Liver (tissue), 8 donors: ENCODE measurements at regions not wholly inside any gene's neighbourhood (a gene's known extent, or its start where the extent isn't known, plus 50 kb on each side); places are given as distances from the start of the nearest gene placed in this dataset.
"Not testable (repeated sequence)": the region's sequence is repeated elsewhere in the genome, so short reads cannot be mapped to it uniquely, and the experiment has no call there.

Experiments
- DNase-seq: peaks from one replicate; pipeline ENCODE4 v3.0.0-alpha.2; 2017; ENCODE audit warnings: low spot score
- H3K27ac ChIP-seq, 2 donors: one replicate each; pipeline ENCODE4 v1.7.0; 2013; ENCODE audit warnings: inconsistent platforms in 2 of 2, low read length in 2 of 2, control low read depth in 1 of 2, low read depth in 1 of 2, mild to moderate bottlenecking in 1 of 2
- H3K27me3 ChIP-seq, 4 donors: one replicate each; pipeline versions ENCODE4 v1.6.1 to v1.7.0; 2013; ENCODE audit warnings: low read length in 3 of 4, inconsistent platforms in 1 of 4, mild to moderate bottlenecking in 1 of 4, moderate library complexity in 1 of 4; ENCODE audit not compliant: control insufficient read depth in 4 of 4, insufficient read depth in 4 of 4
- H3K36me3 ChIP-seq, 4 donors: one replicate each; pipeline versions ENCODE4 v1.6.1 to v1.7.0; 2013; ENCODE audit warnings: low read length in 3 of 4, mild to moderate bottlenecking in 3 of 4, low read depth in 1 of 4, moderate library complexity in 1 of 4; ENCODE audit not compliant: control insufficient read depth in 4 of 4, insufficient read depth in 3 of 4
- H3K4me1 ChIP-seq, 4 donors: one replicate each; pipeline versions ENCODE4 v1.6.1 to v1.7.0; 2013; ENCODE audit warnings: low read length in 3 of 4, mild to moderate bottlenecking in 3 of 4, moderate library complexity in 1 of 4; ENCODE audit not compliant: control insufficient read depth in 4 of 4, insufficient read depth in 4 of 4
- H3K4me3 ChIP-seq, 3 donors: one replicate each; pipeline versions ENCODE4 v1.6.1 to v1.7.0; 2013; ENCODE audit warnings: low read length in 3 of 3, control low read depth in 1 of 3, low read depth in 1 of 3, mild to moderate bottlenecking in 1 of 3
- H3K9ac ChIP-seq, 2 donors: one replicate each; pipeline ENCODE4 v1.7.0; 2013; ENCODE audit warnings: low read length in 2 of 2, mild to moderate bottlenecking in 2 of 2, moderate library complexity in 2 of 2, control low read depth in 1 of 2, low read depth in 1 of 2
- H3K9me3 ChIP-seq, 4 donors: one replicate each; pipeline versions ENCODE4 v1.6.1 to v1.7.0; 2013; ENCODE audit warnings: low read length in 3 of 4; ENCODE audit not compliant: control insufficient read depth in 4 of 4
- EGR1 ChIP-seq, 2 donors: IDR thresholded peaks; 2 replicates each; pipeline ENCODE4 v1.6.1; 2016 to 2018; ENCODE audit warnings: antibody characterized with exemption in 2 of 2, low read depth in 2 of 2
- FOXA1 ChIP-seq: IDR thresholded peaks from 2 replicates; pipeline ENCODE4 v1.6.1; 2016; ENCODE audit warnings: antibody characterized with exemption
- FOXA2 ChIP-seq: IDR thresholded peaks from 2 replicates; pipeline ENCODE4 v1.6.1; 2016; ENCODE audit warnings: antibody characterized with exemption
- GABPA ChIP-seq, 2 donors: IDR thresholded peaks in 1 of 2; conservative IDR thresholded peaks in 1 of 2; 2 replicates each; pipeline ENCODE4 v1.6.1; 2016; ENCODE audit warnings: antibody characterized with exemption in 2 of 2, mild to moderate bottlenecking in 1 of 2, moderate library complexity in 1 of 2
- HNF4A ChIP-seq, 2 donors: conservative IDR thresholded peaks; 2 replicates each; pipeline ENCODE4 v1.6.1; 2016; ENCODE audit warnings: antibody characterized with exemption in 2 of 2, mild to moderate bottlenecking in 2 of 2
- HNF4G ChIP-seq: IDR thresholded peaks from 2 replicates; pipeline ENCODE4 v1.6.1; 2016; ENCODE audit warnings: antibody characterized with exemption
- JUND ChIP-seq, 2 donors: IDR thresholded peaks; 2 replicates each; pipeline ENCODE4 v1.6.1; 2016; ENCODE audit warnings: antibody characterized with exemption in 2 of 2
- NR2F2 ChIP-seq: IDR thresholded peaks from 2 replicates; pipeline ENCODE4 v1.6.1; 2016; ENCODE audit warnings: antibody characterized with exemption
- RAD21 ChIP-seq, 2 donors: IDR thresholded peaks; 2 replicates each; pipeline ENCODE4 v1.6.1; 2016; ENCODE audit warnings: antibody characterized with exemption in 2 of 2, mild to moderate bottlenecking in 2 of 2
- RXRA ChIP-seq, 2 donors: IDR thresholded peaks; 2 replicates each; pipeline ENCODE4 v1.6.1; 2017 to 2018; ENCODE audit warnings: antibody characterized with exemption in 2 of 2, mild to moderate bottlenecking in 1 of 2
- SP1 ChIP-seq: IDR thresholded peaks from 2 replicates; pipeline ENCODE4 v1.6.1; 2018; ENCODE audit warnings: antibody characterized with exemption, mild to moderate bottlenecking
- YY1 ChIP-seq: IDR thresholded peaks from 2 replicates; pipeline ENCODE4 v1.6.1; 2016; ENCODE audit warnings: antibody characterized with exemption, mild to moderate bottlenecking
- WGBS: extraction: QIAGEN DNeasy Blood & Tissue Kit; methylation state at CpG from one replicate; pipeline ENCODE4 v1.1.7; 2013; 5-methylcytosine and 5-hydroxymethylcytosine counted together
- TF ChIP-seq, protein P1 (sequence below): IDR thresholded peaks from 2 replicates; pipeline ENCODE4 v1.6.1; 2016; ENCODE audit warnings: antibody characterized with exemption, mild to moderate bottlenecking
- TF ChIP-seq, protein P2 (sequence below): IDR thresholded peaks from 2 replicates; pipeline ENCODE4 v1.6.1; 2016; ENCODE audit warnings: antibody characterized with exemption
- TF ChIP-seq, protein P3 (sequence below): fragments of 150-350 bp; IDR thresholded peaks from 2 replicates; pipeline ENCODE4 v1.5.1; 2017; ENCODE audit warnings: improper control_type of control experiment, low read depth, low read length; ENCODE audit not compliant: missing input control
- TF ChIP-seq, protein P4 (sequence below): IDR thresholded peaks from 2 replicates; pipeline ENCODE4 v1.6.1; 2016; ENCODE audit warnings: antibody characterized with exemption
- donor health status: healthy.
- donor health status: healthy.
- donor health status: healthy.
- donor health status: healthy.
- donor health status: healthy.

DNA sequence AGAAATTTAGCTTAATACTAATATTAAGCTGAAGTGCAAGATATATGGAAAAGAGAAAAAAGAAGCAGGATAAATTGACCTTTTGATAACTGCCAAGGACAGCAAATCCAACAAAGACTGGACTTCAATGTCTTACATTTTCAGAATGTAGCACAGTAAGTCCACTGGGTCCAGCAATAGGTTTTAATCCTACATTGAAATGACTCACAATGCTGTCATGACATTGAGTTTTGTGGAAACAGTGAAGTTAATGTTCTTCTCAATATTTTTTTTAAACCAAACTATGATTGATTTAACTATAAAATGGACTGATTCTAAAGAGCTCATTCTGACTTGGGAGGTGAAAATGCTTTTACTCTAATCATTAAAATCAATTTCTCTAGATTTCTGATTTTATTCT lies 166.6 kb upstream of the ZNF717 start:
- no peak for DNase-seq
- H3K4me3 ChIP-seq: no peak overlapping the region
- H3K27me3 ChIP-seq: no peaks in the 10 kb centered on the region
- no peaks in the 10 kb centered on the region for H3K9me3 ChIP-seq
- H3K27ac ChIP-seq: no peak overlapping the region
- no peak overlapping the region for H3K9ac ChIP-seq
- TF ChIP-seq RAD21 (IDR thresholded peaks at IDR 0.05) (no peak), EGR1 (IDR thresholded peaks at IDR 0.05; ENCODE audit: low read depth in 2 of 2) (no peak), FOXA2 (no peak), HNF4A (conservative IDR thresholded peaks at IDR 0.05) (no peak), JUND (IDR thresholded peaks at IDR 0.05) (no peak)
- H3K4me1 ChIP-seq: no peaks in the 10 kb centered on the region
- no peaks in the 10 kb centered on the region for H3K36me3 ChIP-seq

DNA sequence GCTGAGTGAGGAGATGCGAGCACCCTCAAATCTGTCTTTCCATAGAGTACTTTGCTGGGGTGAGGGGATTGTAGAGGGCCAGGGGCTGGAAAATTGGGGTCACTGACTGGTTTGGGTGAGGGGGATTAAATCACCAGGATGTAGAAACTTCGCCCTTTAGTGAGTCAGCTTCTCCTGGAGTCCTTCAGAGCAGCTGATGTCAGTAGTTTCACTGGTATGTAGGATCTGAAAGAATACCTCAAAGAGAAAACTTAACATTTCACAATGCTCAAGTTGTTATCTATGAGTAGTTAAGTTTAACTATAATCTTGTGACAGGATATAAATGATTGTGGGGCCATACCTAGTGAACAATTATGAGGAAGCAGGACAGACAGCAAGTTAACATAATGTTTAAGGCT lies 174.7 kb upstream of the ZNF717 start:
- H3K36me3 ChIP-seq, H3K27me3 ChIP-seq, H3K9ac ChIP-seq, H3K27ac ChIP-seq, H3K9me3 ChIP-seq, H3K4me1 ChIP-seq, H3K4me3 ChIP-seq, DNase-seq: not testable (repeated sequence)
- 73% methylated on average over 2 of the region's 2 CpGs for WGBS

DNA sequence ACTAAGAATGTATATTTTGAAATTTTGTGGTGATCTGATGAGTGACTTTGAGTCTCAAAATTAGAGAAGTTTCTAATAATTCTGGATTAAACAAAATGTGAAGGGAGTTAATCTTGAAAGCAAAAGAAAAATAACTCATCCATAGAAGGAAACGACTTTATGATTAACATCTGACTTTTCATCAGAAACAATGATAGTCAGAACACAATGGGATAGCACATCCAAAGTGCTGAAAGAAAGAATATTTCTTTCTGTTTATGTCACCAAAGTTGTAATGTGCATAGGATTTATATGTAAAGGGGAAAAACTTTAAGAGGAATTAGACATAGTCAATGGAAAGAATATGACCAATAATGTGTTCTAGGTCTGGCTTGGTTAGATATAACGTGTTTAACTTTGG lies 176.7 kb upstream of the ZNF717 start:
- WGBS: 63% methylated on average over 2 of the region's 2 CpGs
- not testable (repeated sequence) for H3K36me3 ChIP-seq, H3K9ac ChIP-seq, H3K27me3 ChIP-seq, H3K4me3 ChIP-seq, DNase-seq, H3K27ac ChIP-seq, H3K9me3 ChIP-seq, H3K4me1 ChIP-seq

DNA sequence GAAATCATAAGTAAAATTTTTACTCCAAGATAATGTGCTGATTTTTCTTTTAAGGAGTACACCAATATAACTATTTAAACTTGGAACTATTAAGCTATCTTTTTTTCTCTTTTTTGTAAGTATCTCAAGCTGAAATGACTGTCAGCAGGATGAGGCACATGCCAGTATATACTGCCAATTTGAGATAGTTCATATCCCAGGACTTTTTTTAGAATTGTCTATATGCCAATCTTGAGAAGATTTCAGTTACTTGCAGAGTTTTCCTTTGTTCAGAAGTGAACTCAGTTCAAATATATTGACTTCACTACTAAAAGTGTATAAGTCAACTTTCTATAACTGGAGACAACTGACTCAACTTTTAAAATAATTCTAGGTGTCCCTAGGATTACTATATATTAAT lies 181.7 kb upstream of the ZNF717 start:
- Histone ChIP-seq H3K9me3 (no peaks in the 10 kb centered on the region), H3K9ac (no peak overlapping the region), H3K36me3 (no peaks in the 10 kb centered on the region), H3K27ac (no peak overlapping the region), H3K4me3 (no peak overlapping the region), H3K4me1 (no peaks in the 10 kb centered on the region), H3K27me3 (no peaks in the 10 kb centered on the region)
- no peak for DNase-seq
- no peak for TF ChIP-seq RAD21 (IDR thresholded peaks at IDR 0.05)
- TF ChIP-seq HNF4G: no peak

DNA sequence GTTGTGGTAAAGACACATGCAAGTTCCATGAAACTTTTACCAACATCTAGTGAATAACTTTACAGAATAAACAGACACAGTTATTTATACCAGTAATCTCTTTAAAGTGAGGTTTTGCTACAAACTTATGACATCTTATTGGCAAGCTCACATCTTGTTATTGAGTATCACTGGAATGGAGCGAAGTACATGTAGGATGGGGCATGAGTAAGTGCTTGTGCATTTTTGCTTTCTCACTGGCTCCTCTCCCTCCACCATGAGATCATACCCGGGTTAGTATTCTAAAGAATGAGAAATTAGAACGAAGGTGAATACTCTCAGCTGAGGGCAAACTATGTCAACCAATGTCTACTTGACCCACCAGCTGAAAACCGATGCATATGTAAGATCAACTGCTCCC lies 193.3 kb upstream of the ZNF717 start:
- no peak overlapping the region for H3K9ac ChIP-seq
- no peaks in the 10 kb centered on the region for H3K36me3 ChIP-seq
- 67% methylated on average over 4 of the region's 4 CpGs for WGBS
- no peaks in the 10 kb centered on the region for H3K27me3 ChIP-seq
- DNase-seq: no peak
- no peak overlapping the region for H3K27ac ChIP-seq
- no peak overlapping the region for H3K4me3 ChIP-seq
- peaks cover 0 to 3% (median 0%) of the 10 kb centered on the region in 4 donors for H3K9me3 ChIP-seq
- no peaks in the 10 kb centered on the region for H3K4me1 ChIP-seq
- TF ChIP-seq EGR1 (IDR thresholded peaks at IDR 0.05; ENCODE audit: low read depth in 2 of 2) (no peak), FOXA2 (no peak), JUND (IDR thresholded peaks at IDR 0.05) (no peak), SP1 (no peak), RXRA (IDR thresholded peaks at IDR 0.05) (no peak), GABPA (IDR thresholded peaks at IDR 0.05 in 1 of 2, conservative IDR thresholded peaks at IDR 0.05 in 1 of 2) (no peak), NR2F2 (no peak), FOXA1 (no peak), RAD21 (IDR thresholded peaks at IDR 0.05) (no peak), YY1 (no peak), HNF4A (conservative IDR thresholded peaks at IDR 0.05) (no peak), HNF4G (no peak)
- TF ChIP-seq, protein P1, sequence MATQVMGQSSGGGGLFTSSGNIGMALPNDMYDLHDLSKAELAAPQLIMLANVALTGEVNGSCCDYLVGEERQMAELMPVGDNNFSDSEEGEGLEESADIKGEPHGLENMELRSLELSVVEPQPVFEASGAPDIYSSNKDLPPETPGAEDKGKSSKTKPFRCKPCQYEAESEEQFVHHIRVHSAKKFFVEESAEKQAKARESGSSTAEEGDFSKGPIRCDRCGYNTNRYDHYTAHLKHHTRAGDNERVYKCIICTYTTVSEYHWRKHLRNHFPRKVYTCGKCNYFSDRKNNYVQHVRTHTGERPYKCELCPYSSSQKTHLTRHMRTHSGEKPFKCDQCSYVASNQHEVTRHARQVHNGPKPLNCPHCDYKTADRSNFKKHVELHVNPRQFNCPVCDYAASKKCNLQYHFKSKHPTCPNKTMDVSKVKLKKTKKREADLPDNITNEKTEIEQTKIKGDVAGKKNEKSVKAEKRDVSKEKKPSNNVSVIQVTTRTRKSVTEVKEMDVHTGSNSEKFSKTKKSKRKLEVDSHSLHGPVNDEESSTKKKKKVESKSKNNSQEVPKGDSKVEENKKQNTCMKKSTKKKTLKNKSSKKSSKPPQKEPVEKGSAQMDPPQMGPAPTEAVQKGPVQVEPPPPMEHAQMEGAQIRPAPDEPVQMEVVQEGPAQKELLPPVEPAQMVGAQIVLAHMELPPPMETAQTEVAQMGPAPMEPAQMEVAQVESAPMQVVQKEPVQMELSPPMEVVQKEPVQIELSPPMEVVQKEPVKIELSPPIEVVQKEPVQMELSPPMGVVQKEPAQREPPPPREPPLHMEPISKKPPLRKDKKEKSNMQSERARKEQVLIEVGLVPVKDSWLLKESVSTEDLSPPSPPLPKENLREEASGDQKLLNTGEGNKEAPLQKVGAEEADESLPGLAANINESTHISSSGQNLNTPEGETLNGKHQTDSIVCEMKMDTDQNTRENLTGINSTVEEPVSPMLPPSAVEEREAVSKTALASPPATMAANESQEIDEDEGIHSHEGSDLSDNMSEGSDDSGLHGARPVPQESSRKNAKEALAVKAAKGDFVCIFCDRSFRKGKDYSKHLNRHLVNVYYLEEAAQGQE: no peak
- TF ChIP-seq, protein P2, sequence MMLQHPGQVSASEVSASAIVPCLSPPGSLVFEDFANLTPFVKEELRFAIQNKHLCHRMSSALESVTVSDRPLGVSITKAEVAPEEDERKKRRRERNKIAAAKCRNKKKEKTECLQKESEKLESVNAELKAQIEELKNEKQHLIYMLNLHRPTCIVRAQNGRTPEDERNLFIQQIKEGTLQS: no peak
- TF ChIP-seq, protein P3, sequence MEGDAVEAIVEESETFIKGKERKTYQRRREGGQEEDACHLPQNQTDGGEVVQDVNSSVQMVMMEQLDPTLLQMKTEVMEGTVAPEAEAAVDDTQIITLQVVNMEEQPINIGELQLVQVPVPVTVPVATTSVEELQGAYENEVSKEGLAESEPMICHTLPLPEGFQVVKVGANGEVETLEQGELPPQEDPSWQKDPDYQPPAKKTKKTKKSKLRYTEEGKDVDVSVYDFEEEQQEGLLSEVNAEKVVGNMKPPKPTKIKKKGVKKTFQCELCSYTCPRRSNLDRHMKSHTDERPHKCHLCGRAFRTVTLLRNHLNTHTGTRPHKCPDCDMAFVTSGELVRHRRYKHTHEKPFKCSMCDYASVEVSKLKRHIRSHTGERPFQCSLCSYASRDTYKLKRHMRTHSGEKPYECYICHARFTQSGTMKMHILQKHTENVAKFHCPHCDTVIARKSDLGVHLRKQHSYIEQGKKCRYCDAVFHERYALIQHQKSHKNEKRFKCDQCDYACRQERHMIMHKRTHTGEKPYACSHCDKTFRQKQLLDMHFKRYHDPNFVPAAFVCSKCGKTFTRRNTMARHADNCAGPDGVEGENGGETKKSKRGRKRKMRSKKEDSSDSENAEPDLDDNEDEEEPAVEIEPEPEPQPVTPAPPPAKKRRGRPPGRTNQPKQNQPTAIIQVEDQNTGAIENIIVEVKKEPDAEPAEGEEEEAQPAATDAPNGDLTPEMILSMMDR: no peak
- TF ChIP-seq, protein P4, sequence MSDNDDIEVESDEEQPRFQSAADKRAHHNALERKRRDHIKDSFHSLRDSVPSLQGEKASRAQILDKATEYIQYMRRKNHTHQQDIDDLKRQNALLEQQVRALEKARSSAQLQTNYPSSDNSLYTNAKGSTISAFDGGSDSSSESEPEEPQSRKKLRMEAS: no peak
